ENCODE measurements at regions not wholly inside any gene's neighbourhood (a gene's known extent, or its start where the extent isn't known, plus 50 kb on each side); places are given as distances from the start of the nearest gene placed in this dataset.

DNA sequence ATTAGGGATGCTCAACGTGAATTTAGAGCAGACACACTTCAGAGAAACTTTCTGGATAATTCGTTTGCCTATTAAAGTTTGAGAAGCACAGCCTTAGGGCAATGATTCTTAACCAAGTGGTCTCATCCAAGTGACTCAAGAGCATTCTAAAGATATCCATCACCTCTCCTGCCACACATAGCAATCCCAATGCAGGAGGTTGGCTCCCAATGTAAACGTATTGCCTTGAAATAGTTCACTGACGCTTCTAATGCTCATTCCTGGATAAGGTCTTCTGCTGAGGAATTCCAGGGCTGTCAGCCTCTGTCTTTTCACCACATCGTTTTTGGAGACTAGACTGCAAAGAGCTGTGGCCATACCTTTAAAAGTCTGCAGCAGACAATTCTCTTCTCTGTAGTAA, 279.8 kb upstream of the DACH1 start:
- TF ChIP-seq, protein P1, sequence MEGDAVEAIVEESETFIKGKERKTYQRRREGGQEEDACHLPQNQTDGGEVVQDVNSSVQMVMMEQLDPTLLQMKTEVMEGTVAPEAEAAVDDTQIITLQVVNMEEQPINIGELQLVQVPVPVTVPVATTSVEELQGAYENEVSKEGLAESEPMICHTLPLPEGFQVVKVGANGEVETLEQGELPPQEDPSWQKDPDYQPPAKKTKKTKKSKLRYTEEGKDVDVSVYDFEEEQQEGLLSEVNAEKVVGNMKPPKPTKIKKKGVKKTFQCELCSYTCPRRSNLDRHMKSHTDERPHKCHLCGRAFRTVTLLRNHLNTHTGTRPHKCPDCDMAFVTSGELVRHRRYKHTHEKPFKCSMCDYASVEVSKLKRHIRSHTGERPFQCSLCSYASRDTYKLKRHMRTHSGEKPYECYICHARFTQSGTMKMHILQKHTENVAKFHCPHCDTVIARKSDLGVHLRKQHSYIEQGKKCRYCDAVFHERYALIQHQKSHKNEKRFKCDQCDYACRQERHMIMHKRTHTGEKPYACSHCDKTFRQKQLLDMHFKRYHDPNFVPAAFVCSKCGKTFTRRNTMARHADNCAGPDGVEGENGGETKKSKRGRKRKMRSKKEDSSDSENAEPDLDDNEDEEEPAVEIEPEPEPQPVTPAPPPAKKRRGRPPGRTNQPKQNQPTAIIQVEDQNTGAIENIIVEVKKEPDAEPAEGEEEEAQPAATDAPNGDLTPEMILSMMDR (IDR thresholded peaks at IDR 0.05; ENCODE audit: low read length) = no peak
- TF ChIP-seq EZH2 (IDR thresholded peaks at IDR 0.05; ENCODE audit: borderline replicate concordance, low read length) = no peak

Data from OCI-LY1 (cell line).